ENCODE measurements at regions not wholly inside any gene's neighbourhood (a gene's known extent, or its start where the extent isn't known, plus 50 kb on each side); places are given as distances from the start of the nearest gene placed in this dataset.

GRCh38 chr4:182147391-182147790 is 95.8 kb upstream of the TENM3 start:
- no peak overlapping the region for H3K27ac ChIP-seq
- TF ChIP-seq CTCF (conservative IDR thresholded peaks at IDR 0.05) (no peak), ZFX (IDR thresholded peaks at IDR 0.05) (no peak)

GRCh38 chr4:182150645-182151044 is 92.6 kb upstream of the TENM3 start:
- no peak overlapping the region for H3K27ac ChIP-seq
- TF ChIP-seq CTCF (conservative IDR thresholded peaks at IDR 0.05), result no peak
- TF ChIP-seq ZFX (IDR thresholded peaks at IDR 0.05), result no peak

- no peak for TF ChIP-seq CTCF (conservative IDR thresholded peaks at IDR 0.05)
- no peak for TF ChIP-seq ZFX (IDR thresholded peaks at IDR 0.05)
- H3K27ac ChIP-seq, result no peak overlapping the region
Measured at GRCh38 chr4:182155806-182156205, 87.4 kb upstream of the TENM3 start.

GRCh38 chr4:182163180-182163579 is 80.0 kb upstream of the TENM3 start:
- no peak for TF ChIP-seq ZFX (IDR thresholded peaks at IDR 0.05)
- TF ChIP-seq CTCF (conservative IDR thresholded peaks at IDR 0.05), result no peak
- no peak overlapping the region for H3K27ac ChIP-seq

GRCh38 chr4:182169572-182169971 is 73.6 kb upstream of the TENM3 start:
- TF ChIP-seq CTCF (conservative IDR thresholded peaks at IDR 0.05), result no peak
- H3K27ac ChIP-seq, result no peak overlapping the region

- H3K27ac ChIP-seq, result no peak overlapping the region
- no peak for TF ChIP-seq ZFX (IDR thresholded peaks at IDR 0.05)
- TF ChIP-seq CTCF (conservative IDR thresholded peaks at IDR 0.05), result no peak
Measured at GRCh38 chr4:182169987-182170386, 73.2 kb upstream of the TENM3 start.

GRCh38 chr4:182170417-182170935 is 72.7 kb upstream of the TENM3 start:
- TF ChIP-seq ZFX (IDR thresholded peaks at IDR 0.05) (no peak), CTCF (conservative IDR thresholded peaks at IDR 0.05) (no peak)
- no peak overlapping the region for H3K27ac ChIP-seq

All from C4-2B (cell line).